GM12891 (cell line): ENCODE measurements at regions not wholly inside any gene's neighbourhood (a gene's known extent, or its start where the extent isn't known, plus 50 kb on each side); places are given as distances from the start of the nearest gene placed in this dataset.
A peak's percentile ranks its signal among the peaks of the same experiment; 100 is the strongest.
"Not testable (repeated sequence)": the region's sequence is repeated elsewhere in the genome, so short reads cannot be mapped to it uniquely, and the experiment has no call there.

Source experiments
- DNase-seq: peaks from one replicate; pipeline ENCODE4 v3.0.0; 2011; ENCODE audit warnings: low spot score; ENCODE audit not compliant: insufficient read length
- FAIRE-seq: peaks from 2 replicates; lab custom pipeline; 2011; peaks lifted over from hg19 to GRCh38; lab: Jason Lieb, UNC
- PAX5 ChIP-seq: IDR thresholded peaks from 2 replicates; pipeline ENCODE4 v1.6.1; 2011; ENCODE audit warnings: low read length, moderate library complexity, mild to moderate bottlenecking; ENCODE audit not compliant: insufficient read depth, severe bottlenecking
- POLR2A ChIP-seq: IDR thresholded peaks from 2 replicates; pipeline ENCODE4 v1.6.1; 2011; ENCODE audit warnings: low read depth, low read length, control low read depth
- POLR2AphosphoS5 ChIP-seq: IDR thresholded peaks from 2 replicates; pipeline ENCODE4 v1.6.1; 2011; ENCODE audit warnings: low read depth, low read length, control low read depth
- POU2F2 ChIP-seq: IDR thresholded peaks from 2 replicates; pipeline ENCODE4 v1.6.1; 2011; ENCODE audit warnings: low read depth, mild to moderate bottlenecking, control low read depth, low read length, moderate library complexity
- SPI1 ChIP-seq: IDR thresholded peaks from 2 replicates; pipeline ENCODE4 v1.6.1; 2011; ENCODE audit warnings: low read depth, low read length, control low read depth
- TAF1 ChIP-seq: IDR thresholded peaks from 2 replicates; pipeline ENCODE4 v1.6.1; 2011; ENCODE audit warnings: low read depth, low read length, control low read depth

GRCh38 chr17:16878606-16879005, 93.3 kb downstream of the TNFRSF13B start:
- no peak for TF ChIP-seq POLR2AphosphoS5
- TF ChIP-seq POU2F2: no peak
- TF ChIP-seq SPI1: no peak
- no peak for TF ChIP-seq POLR2A
- no peak for TF ChIP-seq PAX5
- TF ChIP-seq TAF1: no peak
- DNase-seq: no peak
- FAIRE-seq: no peak

GRCh38 chr17:16878084-16878483, 93.8 kb downstream of the TNFRSF13B start:
- DNase-seq (no peak), FAIRE-seq (no peak)
- TF ChIP-seq PAX5: no peak
- TF ChIP-seq POU2F2: no peak
- no peak for TF ChIP-seq POLR2AphosphoS5
- TF ChIP-seq POLR2A: no peak
- no peak for TF ChIP-seq SPI1
- TF ChIP-seq TAF1: no peak

GRCh38 chr17:16877099-16877498, 94.8 kb downstream of the TNFRSF13B start:
- no peak for DNase-seq
- FAIRE-seq: no peak
- TF ChIP-seq POLR2A (no peak), SPI1 (no peak)

- FAIRE-seq: no peak
- TF ChIP-seq PAX5 (no peak), POLR2AphosphoS5 (no peak), SPI1 (no peak), TAF1 (no peak), POLR2A (no peak), POU2F2 (no peak)
- no peak for DNase-seq
Observed at GRCh38 chr17:16875662-16876061, 96.3 kb downstream of the TNFRSF13B start.

GRCh38 chr17:16874216-16874615, 97.7 kb downstream of the TNFRSF13B start:
- not testable (repeated sequence) for DNase-seq

GRCh38 chr17:16873174-16874035, 98.5 kb downstream of the TNFRSF13B start:
- no peak for TF ChIP-seq SPI1
- no peak for TF ChIP-seq POU2F2
- no peak for TF ChIP-seq TAF1
- peak; percentile 80 for DNase-seq
- FAIRE-seq: no peak

More at GRCh38 chr17:16874216-16874615, 97.7 kb downstream of the TNFRSF13B start:
- FAIRE-seq: not testable (repeated sequence)

- DNase-seq: no peak
- no peak for FAIRE-seq
- TF ChIP-seq TAF1 (no peak), PAX5 (no peak)
Observed at GRCh38 chr17:16872351-16873173, 99.4 kb downstream of the TNFRSF13B start.

- FAIRE-seq: not testable (repeated sequence)
Observed at GRCh38 chr17:16871446-16872190, 100.3 kb downstream of the TNFRSF13B start.

GRCh38 chr17:16870253-16871245, 101.4 kb downstream of the TNFRSF13B start:
- no peak for DNase-seq
- no peak for FAIRE-seq
- no peak for TF ChIP-seq POLR2AphosphoS5
- TF ChIP-seq POLR2A: no peak
- TF ChIP-seq POU2F2: no peak
- no peak for TF ChIP-seq PAX5
- TF ChIP-seq SPI1: no peak
- no peak for TF ChIP-seq TAF1

More at GRCh38 chr17:16871446-16872190, 100.3 kb downstream of the TNFRSF13B start:
- not testable (repeated sequence) for DNase-seq

GRCh38 chr17:16869531-16870252, 102.2 kb downstream of the TNFRSF13B start:
- not testable (repeated sequence) for DNase-seq, FAIRE-seq

GRCh38 chr17:16868616-16869015, 103.3 kb downstream of the TNFRSF13B start:
- FAIRE-seq, DNase-seq: not testable (repeated sequence)

GRCh38 chr17:16867545-16867944, 104.4 kb downstream of the TNFRSF13B start:
- not testable (repeated sequence) for DNase-seq, FAIRE-seq

GRCh38 chr17:16866841-16867240, 105.1 kb downstream of the TNFRSF13B start:
- DNase-seq, FAIRE-seq: not testable (repeated sequence)
